ENCODE measurements at regions not wholly inside any gene's neighbourhood (a gene's known extent, or its start where the extent isn't known, plus 50 kb on each side); places are given as distances from the start of the nearest gene placed in this dataset.

DNA sequence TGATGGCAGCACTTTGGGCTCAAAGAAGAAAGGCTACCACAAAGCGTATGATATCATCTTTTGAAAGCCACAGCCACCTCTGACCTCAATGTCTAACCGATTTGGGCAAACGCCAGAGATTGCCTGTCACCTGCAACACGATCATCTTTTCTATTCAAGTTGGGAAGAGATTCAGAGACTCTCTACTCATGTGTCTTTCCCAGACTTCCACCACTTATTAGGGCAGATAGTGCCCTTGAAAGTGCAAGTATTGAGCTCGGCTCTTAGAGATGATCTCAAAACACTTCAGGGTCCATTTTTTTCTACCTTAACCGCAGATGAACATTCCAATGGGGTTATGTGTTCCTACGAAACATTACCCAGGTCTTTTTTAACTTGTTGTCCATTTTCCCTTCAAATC lies 213.7 kb downstream of the DRD1 start:
- intact Hi-C loops (cut with DNase I) = no loop called here
- H3K9me3 ChIP-seq = no peaks in the 10 kb centered on the region
- H3K4me3 ChIP-seq = no peak overlapping the region
- no peak overlapping the region for H3K27ac ChIP-seq
- TF ChIP-seq POLR2A (IDR thresholded peaks at IDR 0.05) (no peak), CTCF (IDR thresholded peaks at IDR 0.05) (no peak)
- DNase-seq (ENCODE audit: extremely low spot score in 2 of 2) = no peak
- H3K27me3 ChIP-seq = no peaks in the 10 kb centered on the region
- no peaks in the 10 kb centered on the region for H3K36me3 ChIP-seq
- no peaks in the 10 kb centered on the region for H3K4me1 ChIP-seq

GRCh38 chr5:175226506-175226905 lies 217.5 kb downstream of the DRD1 start:
- Histone ChIP-seq H3K4me3 (no peak overlapping the region), H3K36me3 (no peaks in the 10 kb centered on the region), H3K4me1 (no peaks in the 10 kb centered on the region), H3K27ac (no peak overlapping the region), H3K27me3 (no peaks in the 10 kb centered on the region), H3K9me3 (no peaks in the 10 kb centered on the region)
- no peak for TF ChIP-seq CTCF (IDR thresholded peaks at IDR 0.05)
- no peak for TF ChIP-seq POLR2A (IDR thresholded peaks at IDR 0.05)
- TF ChIP-seq POLR2AphosphoS5 (IDR thresholded peaks at IDR 0.05; ENCODE audit: insufficient read depth in 1 of 2, low read depth in 1 of 2) = no peak
- intact Hi-C loops (cut with DNase I) = no loop called here
- no peak for DNase-seq (ENCODE audit: extremely low spot score in 2 of 2)

DNA sequence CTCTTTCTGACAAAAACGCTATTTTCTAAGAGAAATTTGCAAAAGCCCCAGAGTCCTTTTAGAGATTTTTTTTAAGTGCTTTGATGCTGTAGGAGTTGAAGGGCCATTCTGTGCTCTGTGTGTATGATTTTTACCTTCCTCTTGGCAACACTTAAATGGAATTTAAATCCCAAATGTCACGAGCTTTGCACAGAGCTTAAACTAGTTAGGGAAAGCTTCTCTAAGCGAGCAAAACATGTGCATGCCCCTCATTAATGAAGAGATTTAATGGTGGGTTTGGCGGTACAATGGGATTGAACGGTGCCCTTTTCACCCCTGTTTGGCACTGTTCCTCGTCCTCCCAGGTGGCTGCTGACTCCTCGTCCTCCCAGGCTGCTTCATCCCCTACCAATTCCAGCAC lies 220.7 kb downstream of the DRD1 start:
- DNase-seq (ENCODE audit: extremely low spot score in 2 of 2) = no peak
- H3K27me3 ChIP-seq = no peaks in the 10 kb centered on the region

DNA sequence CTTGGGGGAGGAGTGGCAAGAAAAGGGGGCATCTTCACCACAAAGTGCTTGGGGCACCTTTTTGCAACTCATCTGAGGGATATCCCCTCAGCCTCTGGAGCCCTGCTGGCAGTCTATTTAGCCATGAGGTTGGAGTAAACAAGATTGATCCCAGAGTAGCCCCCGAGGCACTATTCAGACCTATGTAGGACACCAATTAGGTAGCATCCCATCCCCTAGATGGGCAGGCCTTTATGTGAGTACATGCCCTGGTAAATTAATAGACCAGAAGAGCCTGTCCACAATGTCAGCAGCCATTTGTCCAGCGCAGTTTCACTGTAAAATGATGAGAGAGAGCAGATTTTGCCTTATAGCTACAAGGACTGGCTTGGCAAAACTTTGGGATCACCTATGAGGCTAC lies 221.4 kb downstream of the DRD1 start:
- H3K4me1 ChIP-seq = no peaks in the 10 kb centered on the region
- no peak for TF ChIP-seq POLR2A (IDR thresholded peaks at IDR 0.05)
- intact Hi-C loops (cut with DNase I) = no loop called here
- no peak overlapping the region for H3K27ac ChIP-seq
- no peak for DNase-seq (ENCODE audit: extremely low spot score in 2 of 2)
- H3K4me3 ChIP-seq = no peak overlapping the region
- H3K9me3 ChIP-seq = no peaks in the 10 kb centered on the region
- no peaks in the 10 kb centered on the region for H3K36me3 ChIP-seq
- no peaks in the 10 kb centered on the region for H3K27me3 ChIP-seq

More for the DNA sequence above, 220.7 kb downstream of the DRD1 start:
- intact Hi-C loops (cut with DNase I) = no loop called here
- Histone ChIP-seq H3K9me3 (no peaks in the 10 kb centered on the region), H3K4me3 (no peak overlapping the region), H3K4me1 (no peaks in the 10 kb centered on the region), H3K36me3 (no peaks in the 10 kb centered on the region), H3K27ac (no peak overlapping the region)
- no peak for TF ChIP-seq POLR2A (IDR thresholded peaks at IDR 0.05)
- no peak for TF ChIP-seq POLR2AphosphoS5 (IDR thresholded peaks at IDR 0.05; ENCODE audit: insufficient read depth in 1 of 2, low read depth in 1 of 2)
- no peak for TF ChIP-seq CTCF (IDR thresholded peaks at IDR 0.05)

DNA sequence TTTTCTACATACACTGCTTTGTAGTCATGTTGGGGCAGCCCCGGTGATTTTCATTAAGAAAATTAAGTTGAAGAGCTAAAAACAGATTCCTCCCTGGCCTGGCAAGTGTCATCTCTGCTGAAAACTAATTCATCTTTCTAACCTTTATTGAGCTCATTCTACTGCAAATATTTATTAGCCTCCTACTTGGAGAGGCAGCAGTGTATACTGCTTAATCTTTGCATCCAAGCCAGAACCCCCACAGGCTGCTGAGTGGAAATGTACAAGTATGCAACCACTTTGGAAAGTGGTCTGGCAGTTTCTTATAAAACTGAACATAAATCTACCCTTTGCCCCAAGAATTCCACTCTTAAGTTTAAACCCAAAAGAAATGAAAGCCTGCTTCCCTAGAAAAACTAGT lies 223.4 kb downstream of the DRD1 start:
- Histone ChIP-seq H3K27me3 (no peaks in the 10 kb centered on the region), H3K9me3 (no peaks in the 10 kb centered on the region), H3K27ac (no peak overlapping the region), H3K4me3 (no peak overlapping the region), H3K36me3 (no peaks in the 10 kb centered on the region), H3K4me1 (peaks cover 4% of the 10 kb centered on the region)
- intact Hi-C loops (cut with DNase I) = no loop called here
- TF ChIP-seq CTCF (IDR thresholded peaks at IDR 0.05) (no peak), POLR2A (IDR thresholded peaks at IDR 0.05) (no peak), POLR2AphosphoS5 (IDR thresholded peaks at IDR 0.05; ENCODE audit: insufficient read depth in 1 of 2, low read depth in 1 of 2) (no peak)
- DNase-seq (ENCODE audit: extremely low spot score in 2 of 2) = no peak

DNA sequence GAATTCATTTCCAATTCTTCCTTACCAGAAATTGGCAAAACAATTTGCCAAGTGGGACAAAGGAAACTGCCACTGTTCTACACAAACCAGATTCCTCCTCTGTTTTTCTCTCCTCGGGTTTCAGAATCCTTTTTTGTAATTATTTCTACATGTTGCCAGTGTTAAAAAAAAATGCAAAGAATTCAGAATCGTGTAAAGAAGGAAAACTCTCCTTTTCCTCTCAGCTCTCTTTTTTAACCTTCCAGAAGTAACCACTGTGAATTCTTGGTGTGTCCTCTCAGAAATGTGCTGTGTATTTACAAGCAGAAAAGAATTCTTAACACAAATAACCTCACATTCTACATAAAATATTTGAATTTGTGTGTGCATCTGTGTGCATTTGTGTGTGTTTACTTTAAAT lies 224.6 kb downstream of the DRD1 start:
- Histone ChIP-seq H3K4me3 (no peak overlapping the region), H3K27ac (no peak overlapping the region), H3K9me3 (no peaks in the 10 kb centered on the region), H3K36me3 (no peaks in the 10 kb centered on the region), H3K4me1 (peaks cover 4% of the 10 kb centered on the region), H3K27me3 (no peaks in the 10 kb centered on the region)
- TF ChIP-seq POLR2AphosphoS5 (IDR thresholded peaks at IDR 0.05; ENCODE audit: insufficient read depth in 1 of 2, low read depth in 1 of 2) = no peak
- no peak for TF ChIP-seq CTCF (IDR thresholded peaks at IDR 0.05)
- no peak for TF ChIP-seq POLR2A (IDR thresholded peaks at IDR 0.05)
- intact Hi-C loops (cut with DNase I) = no loop called here
- no peak for DNase-seq (ENCODE audit: extremely low spot score in 2 of 2)
